D721Med (cell line): ENCODE measurements at regions not wholly inside any gene's neighbourhood (a gene's known extent, or its start where the extent isn't known, plus 50 kb on each side); places are given as distances from the start of the nearest gene placed in this dataset.

Source experiments
- DNase-seq: peaks from one replicate; pipeline ENCODE4 v3.0.0; 2011; ENCODE audit warnings: low spot score; ENCODE audit not compliant: insufficient read length
- FAIRE-seq: peaks from 2 replicates; lab custom pipeline; 2011; peaks lifted over from hg19 to GRCh38; lab: Jason Lieb, UNC
- TF ChIP-seq, protein P1 (sequence below): IDR thresholded peaks from 2 replicates; pipeline ENCODE4 v1.5.1; 2012; ENCODE audit warnings: mild to moderate bottlenecking, control low read depth; ENCODE audit not compliant: insufficient read depth; ENCODE audit errors: missing control alignments

DNA sequence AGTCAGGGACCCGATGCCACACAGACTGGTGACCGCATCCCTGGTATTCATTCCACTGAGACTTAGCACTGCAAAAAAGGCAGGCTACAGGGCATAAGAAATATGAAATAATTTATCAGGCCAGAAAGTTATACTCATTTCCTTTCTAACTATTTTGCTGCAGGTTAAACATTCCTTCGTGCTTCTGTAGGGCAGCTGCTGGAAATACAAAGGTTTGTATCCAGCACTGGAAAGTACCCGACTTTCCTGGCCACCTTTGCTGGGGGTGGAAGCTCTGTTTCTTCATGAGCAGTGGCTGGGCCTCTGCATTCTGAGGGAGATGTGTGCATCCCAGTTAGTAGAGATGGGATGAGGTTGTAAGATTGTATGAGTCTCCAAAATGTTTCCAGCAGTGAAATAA is 478.6 kb upstream of the WWC1 start:
- TF ChIP-seq, protein P1, sequence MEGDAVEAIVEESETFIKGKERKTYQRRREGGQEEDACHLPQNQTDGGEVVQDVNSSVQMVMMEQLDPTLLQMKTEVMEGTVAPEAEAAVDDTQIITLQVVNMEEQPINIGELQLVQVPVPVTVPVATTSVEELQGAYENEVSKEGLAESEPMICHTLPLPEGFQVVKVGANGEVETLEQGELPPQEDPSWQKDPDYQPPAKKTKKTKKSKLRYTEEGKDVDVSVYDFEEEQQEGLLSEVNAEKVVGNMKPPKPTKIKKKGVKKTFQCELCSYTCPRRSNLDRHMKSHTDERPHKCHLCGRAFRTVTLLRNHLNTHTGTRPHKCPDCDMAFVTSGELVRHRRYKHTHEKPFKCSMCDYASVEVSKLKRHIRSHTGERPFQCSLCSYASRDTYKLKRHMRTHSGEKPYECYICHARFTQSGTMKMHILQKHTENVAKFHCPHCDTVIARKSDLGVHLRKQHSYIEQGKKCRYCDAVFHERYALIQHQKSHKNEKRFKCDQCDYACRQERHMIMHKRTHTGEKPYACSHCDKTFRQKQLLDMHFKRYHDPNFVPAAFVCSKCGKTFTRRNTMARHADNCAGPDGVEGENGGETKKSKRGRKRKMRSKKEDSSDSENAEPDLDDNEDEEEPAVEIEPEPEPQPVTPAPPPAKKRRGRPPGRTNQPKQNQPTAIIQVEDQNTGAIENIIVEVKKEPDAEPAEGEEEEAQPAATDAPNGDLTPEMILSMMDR = no peak
- no peak for FAIRE-seq
- DNase-seq = no peak

DNA sequence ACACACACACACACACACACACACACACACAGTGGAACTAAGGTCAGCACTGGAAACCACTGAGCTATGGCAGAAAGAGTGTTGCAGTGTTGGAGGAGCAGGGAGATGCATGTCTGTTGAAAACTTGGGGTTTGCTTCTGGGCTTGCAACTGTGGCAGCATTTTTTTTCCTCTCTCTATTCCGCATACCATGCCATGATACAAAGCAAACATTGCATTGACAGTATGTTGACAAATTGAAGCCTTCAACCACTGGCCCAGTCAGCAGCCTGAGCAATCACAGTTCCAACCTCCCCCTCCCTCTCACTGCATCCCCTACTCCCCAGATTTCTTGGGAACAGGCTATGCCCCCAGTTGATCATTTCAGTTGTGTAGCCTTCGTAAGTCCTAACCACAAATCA is 478.1 kb upstream of the WWC1 start:
- FAIRE-seq = no peak
- TF ChIP-seq, protein P1 = no peak
- no peak for DNase-seq

DNA sequence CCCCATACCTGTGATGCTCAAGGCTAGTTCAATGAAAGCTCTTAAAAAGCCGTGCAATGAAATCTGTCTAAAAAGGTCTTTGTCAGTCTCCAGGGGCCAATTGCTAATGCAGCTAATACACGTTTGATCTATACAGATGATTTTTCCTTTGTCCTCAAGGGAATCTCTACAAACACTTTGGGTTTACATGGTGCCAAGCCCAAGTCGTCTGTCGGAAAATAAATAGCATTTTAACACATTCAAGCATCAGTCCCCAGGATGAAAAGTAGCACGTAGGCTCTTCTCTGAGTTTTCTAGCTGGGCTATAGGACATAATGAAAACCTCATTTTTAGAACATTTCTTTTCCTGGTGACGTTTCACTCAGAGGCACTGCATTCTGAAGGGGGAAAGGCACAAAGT is 477.4 kb upstream of the WWC1 start:
- TF ChIP-seq, protein P1 = no peak
- FAIRE-seq = no peak
- no peak for DNase-seq

DNA sequence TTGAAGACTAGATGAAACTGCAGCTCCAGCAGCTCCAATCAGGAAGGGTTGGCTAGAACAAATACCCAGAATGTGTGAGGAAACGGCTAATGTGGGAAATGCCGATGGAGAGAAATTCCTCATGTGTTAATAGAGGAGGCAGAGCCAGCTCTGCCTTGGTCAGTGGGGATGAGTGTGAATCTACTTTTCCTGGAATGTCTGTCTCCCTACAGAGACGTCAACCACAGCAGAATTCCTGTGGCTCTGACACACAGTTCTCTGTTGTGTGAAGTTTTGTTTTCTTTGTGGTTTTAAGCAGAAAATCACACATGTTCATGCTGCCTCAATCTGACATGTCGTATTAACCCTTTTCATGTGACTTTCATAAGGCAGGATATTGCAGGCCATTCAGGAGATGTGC is 476.6 kb upstream of the WWC1 start:
- TF ChIP-seq, protein P1 = no peak
- FAIRE-seq = no peak
- DNase-seq = no peak

DNA sequence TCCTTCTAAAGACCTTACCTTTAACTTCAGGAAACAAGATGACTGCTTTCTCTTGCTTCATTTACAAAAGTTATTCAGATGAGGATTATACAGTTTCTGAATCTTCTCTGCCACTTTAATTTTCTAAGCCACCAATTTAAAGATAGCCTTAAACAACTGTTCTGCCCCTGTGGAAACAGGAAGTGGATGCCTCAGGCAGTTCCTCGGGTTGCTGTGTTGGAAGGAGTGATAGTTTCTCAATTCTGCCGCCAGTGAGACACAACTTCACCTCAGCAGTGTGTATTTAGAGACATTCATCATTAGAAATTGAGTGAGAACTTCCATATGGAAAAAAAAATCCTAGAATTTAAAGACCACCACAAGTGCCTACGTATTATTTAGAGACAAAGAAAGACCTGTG is 475.1 kb upstream of the WWC1 start:
- DNase-seq = no peak
- TF ChIP-seq, protein P1 = no peak
- no peak for FAIRE-seq

DNA sequence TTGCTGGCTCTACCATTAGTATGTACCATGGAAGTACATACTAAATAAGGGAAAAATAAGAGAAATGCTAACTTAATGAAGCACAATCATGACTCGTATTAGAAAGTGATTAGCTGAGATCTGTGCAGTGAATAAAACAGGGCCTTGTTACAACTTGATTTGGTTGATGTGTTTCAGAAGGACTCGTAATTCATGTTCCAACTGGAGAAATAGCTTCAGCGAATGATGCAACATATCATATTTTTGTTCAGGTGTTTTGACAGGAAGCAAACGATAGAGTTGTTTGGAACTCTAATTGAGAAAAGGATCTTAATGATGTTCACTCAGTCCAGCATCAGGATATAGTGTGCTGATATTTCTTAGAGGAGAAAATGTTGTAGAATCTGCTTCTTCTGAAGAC is 474.6 kb upstream of the WWC1 start:
- TF ChIP-seq, protein P1 = no peak
- DNase-seq = no peak
- FAIRE-seq = no peak

DNA sequence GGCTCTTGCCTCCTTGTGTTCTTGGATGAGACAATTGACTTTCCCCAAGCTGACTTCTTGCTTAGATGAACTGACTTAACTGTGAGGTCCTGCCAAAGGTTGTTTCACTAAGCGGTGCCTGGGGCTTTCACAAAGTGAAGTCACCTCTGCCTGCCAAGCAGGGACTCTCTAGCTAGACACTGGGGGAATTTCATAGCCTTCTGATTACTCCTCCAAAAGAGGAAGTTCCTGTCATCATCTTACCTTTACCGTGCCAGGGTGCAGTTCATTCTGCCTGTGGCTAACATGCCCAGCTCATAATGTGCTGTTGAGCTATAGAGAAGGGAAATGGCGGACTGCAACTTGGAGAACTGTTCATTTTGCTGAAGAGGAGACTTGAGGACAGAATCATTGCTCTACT is 472.0 kb upstream of the WWC1 start:
- FAIRE-seq (no peak), DNase-seq (no peak)
- TF ChIP-seq, protein P1 = no peak
